Progenitor cell of endocrine pancreas (in vitro differentiated cells): ENCODE measurements at regions not wholly inside any gene's neighbourhood (a gene's known extent, or its start where the extent isn't known, plus 50 kb on each side); places are given as distances from the start of the nearest gene placed in this dataset.

ENCODE experiments used
- DNase-seq: peaks from one replicate; pipeline ENCODE4 v3.0.0; 2021; ENCODE audit warnings: low spot score; ENCODE audit not compliant: unreplicated experiment
- H3K27ac Mint-ChIP-seq: 2 replicates; pipeline ENCODE4 v1.8.0; 2021; ENCODE audit warnings: mild to moderate bottlenecking, moderate library complexity, mixed read lengths
- H3K27me3 Mint-ChIP-seq: 2 replicates; pipeline ENCODE4 v1.8.0; 2021; ENCODE audit warnings: mixed read lengths
- H3K36me3 Mint-ChIP-seq: 2 replicates; pipeline ENCODE4 v1.8.0; 2022; ENCODE audit warnings: mixed read lengths; ENCODE audit not compliant: insufficient read depth
- H3K4me1 Mint-ChIP-seq: 2 replicates; pipeline ENCODE4 v1.8.0; 2021; ENCODE audit warnings: low read depth, mixed read lengths
- H3K4me3 Mint-ChIP-seq: 2 replicates; pipeline ENCODE4 v1.8.0; 2021; ENCODE audit warnings: low read depth, mild to moderate bottlenecking, moderate library complexity, mixed read lengths
- H3K9me3 Mint-ChIP-seq: 2 replicates; pipeline ENCODE4 v1.8.0; 2021; ENCODE audit warnings: low read depth, mixed read lengths
- CTCF ChIP-seq: fragments of 200-600 bp; sonication (generic); IDR thresholded peaks from one replicate; pipeline ENCODE4 v1.5.0; 2021; ENCODE audit warnings: antibody characterized with exemption, mild to moderate bottlenecking; ENCODE audit not compliant: unreplicated experiment

- no peaks in the 10 kb centered on the region for H3K36me3 Mint-ChIP-seq
- DNase-seq = no peak
- no peak for TF ChIP-seq CTCF
- no peaks in the 10 kb centered on the region for H3K9me3 Mint-ChIP-seq
- no peaks in the 10 kb centered on the region for H3K4me1 Mint-ChIP-seq
- no peaks in the 10 kb centered on the region for H3K27me3 Mint-ChIP-seq
- H3K27ac Mint-ChIP-seq = no peak overlapping the region
- H3K4me3 Mint-ChIP-seq = no peak overlapping the region
These were observed 67.6 kb upstream of the PPARGC1A start for GRCh38 chr4:23957465-23957864.

GRCh38 chr4:23956601-23957364 is 66.9 kb upstream of the PPARGC1A start:
- Mint-ChIP-seq H3K27ac (no peak overlapping the region), H3K27me3 (no peaks in the 10 kb centered on the region), H3K4me1 (no peaks in the 10 kb centered on the region), H3K4me3 (no peak overlapping the region), H3K36me3 (no peaks in the 10 kb centered on the region), H3K9me3 (no peaks in the 10 kb centered on the region)
- TF ChIP-seq CTCF = no peak
- DNase-seq = no peak

- no peak overlapping the region for H3K27ac Mint-ChIP-seq
These were observed 62.4 kb upstream of the PPARGC1A start for GRCh38 chr4:23952258-23952657.

GRCh38 chr4:23947826-23948225 is 58.0 kb upstream of the PPARGC1A start:
- Mint-ChIP-seq H3K27me3 (no peaks in the 10 kb centered on the region), H3K4me3 (no peak overlapping the region), H3K9me3 (no peaks in the 10 kb centered on the region), H3K4me1 (peaks cover 3% of the 10 kb centered on the region), H3K36me3 (no peaks in the 10 kb centered on the region), H3K27ac (no peak overlapping the region)
- TF ChIP-seq CTCF = no peak
- DNase-seq = no peak

More at GRCh38 chr4:23952258-23952657, 62.4 kb upstream of the PPARGC1A start:
- TF ChIP-seq CTCF = no peak
- H3K27me3 Mint-ChIP-seq = no peaks in the 10 kb centered on the region
- no peaks in the 10 kb centered on the region for H3K36me3 Mint-ChIP-seq
- DNase-seq = no peak
- H3K9me3 Mint-ChIP-seq = no peaks in the 10 kb centered on the region
- H3K4me1 Mint-ChIP-seq = no peaks in the 10 kb centered on the region
- H3K4me3 Mint-ChIP-seq = no peak overlapping the region

- H3K4me3 Mint-ChIP-seq = no peak overlapping the region
- H3K27me3 Mint-ChIP-seq = no peaks in the 10 kb centered on the region
- peaks cover 3% of the 10 kb centered on the region for H3K4me1 Mint-ChIP-seq
- no peak for DNase-seq
- no peaks in the 10 kb centered on the region for H3K9me3 Mint-ChIP-seq
- H3K27ac Mint-ChIP-seq = no peak overlapping the region
- H3K36me3 Mint-ChIP-seq = no peaks in the 10 kb centered on the region
- TF ChIP-seq CTCF = no peak
These were observed 56.5 kb upstream of the PPARGC1A start for GRCh38 chr4:23946299-23946698.
